Activated CD8-positive, alpha-beta T cell treated with anti-CD3 and anti-CD28 coated beads for 36 hours (primary cell): ENCODE measurements at regions not wholly inside any gene's neighbourhood (a gene's known extent, or its start where the extent isn't known, plus 50 kb on each side); places are given as distances from the start of the nearest gene placed in this dataset.

Experiments
- ATAC-seq: fragments of 200-7000 bp; cut with Tn5 transposase; one replicate; pipeline ENCODE4 v1.10.0; 2021; ENCODE audit warnings: mild to moderate bottlenecking, moderate library complexity
- CTCF ChIA-PET: fragments of 350-600 bp; sonication (Branson Sonifier 250); formaldehyde crosslinking; loops from one replicate; lab custom pipeline; 2021; ENCODE audit warnings: antibody characterized with exemption; lab: Charles Lee
- POLR2A ChIA-PET: fragments of 350-600 bp; sonication (Branson Sonifier 250); formaldehyde crosslinking; loops from one replicate; lab custom pipeline; 2021; ENCODE audit warnings: antibody characterized with exemption; lab: Charles Lee
- DNase-seq: peaks from one replicate; pipeline ENCODE4 v3.0.0-alpha.2; 2020
- H3K27ac Mint-ChIP-seq: one replicate; pipeline ENCODE4 v1.8.0; 2021; ENCODE audit warnings: mild to moderate bottlenecking, mixed read lengths
- H3K27me3 Mint-ChIP-seq: one replicate; pipeline ENCODE4 v1.8.0; 2021; ENCODE audit warnings: mixed read lengths
- H3K36me3 Mint-ChIP-seq: one replicate; pipeline ENCODE4 v1.8.0; 2021; ENCODE audit warnings: low read depth, mixed read lengths
- H3K4me1 Mint-ChIP-seq: one replicate; pipeline ENCODE4 v1.8.0; 2021; ENCODE audit warnings: low read depth, mixed read lengths
- H3K4me3 Mint-ChIP-seq: one replicate; pipeline ENCODE4 v1.8.0; 2021; ENCODE audit warnings: mild to moderate bottlenecking, moderate library complexity, mixed read lengths
- H3K9me3 Mint-ChIP-seq: one replicate; pipeline ENCODE4 v1.8.0; 2021; ENCODE audit warnings: mixed read lengths
- CTCF ChIP-seq: fragments of 200-600 bp; IDR thresholded peaks from one replicate; pipeline ENCODE4 v1.8.0; 2022; ENCODE audit warnings: antibody characterized with exemption, mild to moderate bottlenecking
- intact Hi-C: fragments of 100-400 bp; cut with micrococcal nuclease; formaldehyde crosslinking; loops from one replicate; pipeline ENCODE4 v1.10.0; 2022

- ATAC-seq (no peak), DNase-seq (no peak)
- Mint-ChIP-seq H3K4me3 (no peak overlapping the region), H3K4me1 (no peaks in the 10 kb centered on the region), H3K27me3 (no peaks in the 10 kb centered on the region), H3K9me3 (peaks cover 3% of the 10 kb centered on the region), H3K27ac (no peak overlapping the region), H3K36me3 (no peaks in the 10 kb centered on the region)
- ChIA-PET CTCF (no interaction called here), POLR2A (no interaction called here)
- TF ChIP-seq CTCF, result no peak
- intact Hi-C loops, result no loop called here
Measured at GRCh38 chr4:136012220-136012619, 1520.1 kb downstream of the PCDH18 start.

- ATAC-seq (no peak), DNase-seq (no peak)
- Mint-ChIP-seq H3K27ac (no peak overlapping the region), H3K4me3 (no peak overlapping the region), H3K9me3 (peaks cover 4% of the 10 kb centered on the region), H3K36me3 (no peaks in the 10 kb centered on the region), H3K27me3 (no peaks in the 10 kb centered on the region), H3K4me1 (no peaks in the 10 kb centered on the region)
- ChIA-PET POLR2A (no interaction called here), CTCF (no interaction called here)
- intact Hi-C loops, result no loop called here
- no peak for TF ChIP-seq CTCF
Measured at GRCh38 chr4:136009258-136009832, 1522.9 kb downstream of the PCDH18 start.

DNA sequence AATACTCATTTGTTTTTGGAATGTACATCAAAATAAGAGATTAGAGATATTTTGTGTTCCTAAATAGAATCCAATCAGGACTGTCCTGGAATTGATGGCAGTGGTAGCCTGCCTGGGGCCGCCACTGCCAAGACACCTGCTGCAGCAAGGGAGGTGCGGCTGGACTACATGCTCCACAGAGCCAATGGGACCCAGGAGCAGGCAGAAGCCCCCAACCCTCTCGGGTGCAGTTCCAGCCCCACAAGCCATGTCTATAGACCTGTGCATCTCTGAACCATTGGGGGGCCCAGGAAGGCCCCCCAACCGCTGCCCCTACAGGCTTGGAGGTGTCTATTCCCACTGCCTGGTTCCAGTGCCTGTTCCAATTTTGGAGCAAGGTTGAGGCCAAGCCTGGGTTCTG lies 1524.3 kb downstream of the PCDH18 start:
- intact Hi-C loops, result no loop called here
- POLR2A ChIA-PET, result no interaction called here
- DNase-seq (no peak), ATAC-seq (no peak)
- TF ChIP-seq CTCF, result no peak
- Mint-ChIP-seq H3K4me1 (no peaks in the 10 kb centered on the region), H3K36me3 (no peaks in the 10 kb centered on the region), H3K27me3 (no peaks in the 10 kb centered on the region), H3K9me3 (peaks cover 3% of the 10 kb centered on the region), H3K27ac (no peak overlapping the region), H3K4me3 (no peak overlapping the region)
- CTCF ChIA-PET, result no interaction called here

- CTCF ChIA-PET, result no interaction called here
- no peaks in the 10 kb centered on the region for H3K27me3 Mint-ChIP-seq
- POLR2A ChIA-PET, result no interaction called here
- H3K27ac Mint-ChIP-seq, result no peak overlapping the region
- ATAC-seq, result no peak
- peaks cover 3% of the 10 kb centered on the region for H3K9me3 Mint-ChIP-seq
- no peaks in the 10 kb centered on the region for H3K36me3 Mint-ChIP-seq
- DNase-seq, result no peak
- TF ChIP-seq CTCF, result no peak
- intact Hi-C loops, result no loop called here
- no peaks in the 10 kb centered on the region for H3K4me1 Mint-ChIP-seq
- H3K4me3 Mint-ChIP-seq, result no peak overlapping the region
Measured at GRCh38 chr4:136002316-136002715, 1530.0 kb downstream of the PCDH18 start.

DNA sequence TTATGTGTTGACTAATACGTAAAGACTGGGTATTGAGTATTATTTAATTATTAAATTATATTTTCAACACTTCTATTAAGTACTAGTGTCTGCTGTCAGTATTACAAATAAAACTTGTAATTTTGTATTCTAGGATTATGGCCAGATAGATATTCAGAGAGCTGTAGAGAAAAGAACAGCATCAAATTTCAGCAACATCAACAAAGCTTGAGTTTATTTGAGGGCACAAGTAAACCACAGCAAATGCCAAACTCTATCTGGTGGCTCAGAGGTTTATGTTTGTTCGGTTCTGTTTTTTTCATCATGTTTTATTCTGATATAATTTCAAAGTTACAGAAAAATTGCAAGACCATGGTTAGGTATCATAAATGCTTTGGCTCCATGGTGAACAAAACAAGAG lies 1530.5 kb downstream of the PCDH18 start:
- H3K27ac Mint-ChIP-seq, result no peak overlapping the region
- CTCF ChIA-PET, result no interaction called here
- H3K27me3 Mint-ChIP-seq, result no peaks in the 10 kb centered on the region
- DNase-seq (no peak), ATAC-seq (no peak)
- H3K9me3 Mint-ChIP-seq, result peaks cover 5% of the 10 kb centered on the region
- intact Hi-C loops, result no loop called here
- no peak for TF ChIP-seq CTCF
- H3K4me3 Mint-ChIP-seq, result no peak overlapping the region
- no peaks in the 10 kb centered on the region for H3K4me1 Mint-ChIP-seq
- no peaks in the 10 kb centered on the region for H3K36me3 Mint-ChIP-seq
- POLR2A ChIA-PET, result no interaction called here
